AG09319 (cell line): ENCODE measurements at regions not wholly inside any gene's neighbourhood (a gene's known extent, or its start where the extent isn't known, plus 50 kb on each side); places are given as distances from the start of the nearest gene placed in this dataset.

Experiments used
- DNase-seq: peaks from one replicate; pipeline ENCODE4 v3.0.0-alpha.2; 2010; ENCODE audit warnings: low read depth; ENCODE audit errors: extremely low read depth
- CTCF ChIP-seq: IDR thresholded peaks from 2 replicates; pipeline ENCODE4 v1.5.1; 2011; ENCODE audit warnings: low read depth, mild to moderate bottlenecking, inconsistent platforms, low read length, moderate library complexity

- no peak for TF ChIP-seq CTCF
- DNase-seq = no peak
Measured at GRCh38 chr15:81454024-81454423, 80.0 kb upstream of the TMC3 start.

GRCh38 chr15:81450721-81451120 lies 76.7 kb upstream of the TMC3 start:
- no peak for TF ChIP-seq CTCF
- no peak for DNase-seq

- TF ChIP-seq CTCF = no peak
- no peak for DNase-seq
Measured at GRCh38 chr15:81449836-81450474, 75.9 kb upstream of the TMC3 start.

- TF ChIP-seq CTCF = no peak
- DNase-seq = no peak
Measured at GRCh38 chr15:81443040-81443820, 69.2 kb upstream of the TMC3 start.

- no peak for DNase-seq
Measured at GRCh38 chr15:81442454-81442853, 68.4 kb upstream of the TMC3 start.

GRCh38 chr15:81434851-81435250 lies 60.8 kb upstream of the TMC3 start:
- TF ChIP-seq CTCF = no peak
- no peak for DNase-seq

More at GRCh38 chr15:81442454-81442853, 68.4 kb upstream of the TMC3 start:
- no peak for TF ChIP-seq CTCF

GRCh38 chr15:81433462-81433861 lies 59.4 kb upstream of the TMC3 start:
- no peak for DNase-seq
- TF ChIP-seq CTCF = no peak
